GM11168 (cell line): ENCODE measurements at regions not wholly inside any gene's neighbourhood (a gene's known extent, or its start where the extent isn't known, plus 50 kb on each side); places are given as distances from the start of the nearest gene placed in this dataset.
"Not testable (repeated sequence)": the region's sequence is repeated elsewhere in the genome, so short reads cannot be mapped to it uniquely, and the experiment has no call there.

Source experiments
- in situ Hi-C: fragments of 300-500 bp; cut with MboI; formaldehyde crosslinking; loops from one replicate; pipeline ENCODE4 v1.12.0; 2022; ENCODE audit warnings: low sequenced_read_pairs; ENCODE audit not compliant: unreplicated experiment

DNA sequence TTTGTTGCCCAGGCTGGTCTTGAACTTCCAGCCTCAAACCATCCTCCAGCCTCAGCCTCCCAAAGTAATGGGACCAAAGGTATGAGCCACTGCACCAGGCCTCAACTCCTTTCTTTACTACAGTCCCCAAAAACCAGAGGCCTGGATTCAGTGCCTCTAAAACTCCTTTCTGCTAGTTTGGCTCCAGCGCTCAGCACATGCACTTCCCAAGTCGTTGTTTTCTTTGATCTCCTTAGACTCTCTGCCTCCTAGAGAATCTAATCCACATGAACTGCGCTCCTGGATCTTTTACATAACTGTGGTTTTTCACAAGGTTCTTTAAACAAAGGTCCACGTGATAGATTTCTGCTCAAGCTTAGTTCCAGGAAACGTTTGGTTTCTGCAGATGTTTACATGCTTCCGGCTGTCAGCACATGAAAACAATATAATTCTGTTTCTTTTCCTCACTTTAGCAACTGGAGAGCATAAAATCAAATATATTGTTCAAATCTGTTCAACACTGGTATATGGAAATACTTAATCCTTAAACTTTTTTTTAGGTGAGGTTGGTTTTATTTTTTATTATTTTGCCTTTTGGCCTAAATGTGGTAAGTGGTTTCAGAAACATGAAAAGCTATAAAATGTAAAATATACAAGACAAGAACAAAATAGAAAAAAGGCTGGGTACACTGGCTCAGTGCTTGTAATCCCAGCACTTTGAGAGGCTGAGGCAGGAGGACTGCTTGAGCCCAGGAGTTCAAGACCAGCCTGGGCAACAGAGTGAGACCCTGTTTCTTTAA lies 270.5 kb upstream of the MKLN1 start:
- in situ Hi-C loops: no loop called here

DNA sequence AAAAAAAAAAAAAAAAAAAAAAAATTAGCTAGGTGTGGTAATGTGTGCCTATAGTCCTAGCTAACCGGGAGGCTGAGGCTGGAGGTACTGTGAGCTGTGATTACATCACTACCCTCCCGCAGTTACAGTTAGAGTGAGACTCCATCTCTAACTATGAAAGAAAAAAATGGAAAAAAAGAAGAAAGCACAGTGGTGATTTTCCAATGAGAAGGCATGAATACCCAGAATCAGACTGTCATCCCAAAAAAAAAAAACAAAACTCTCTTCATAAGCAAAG lies 269.9 kb upstream of the MKLN1 start:
- in situ Hi-C loops: no loop called here

DNA sequence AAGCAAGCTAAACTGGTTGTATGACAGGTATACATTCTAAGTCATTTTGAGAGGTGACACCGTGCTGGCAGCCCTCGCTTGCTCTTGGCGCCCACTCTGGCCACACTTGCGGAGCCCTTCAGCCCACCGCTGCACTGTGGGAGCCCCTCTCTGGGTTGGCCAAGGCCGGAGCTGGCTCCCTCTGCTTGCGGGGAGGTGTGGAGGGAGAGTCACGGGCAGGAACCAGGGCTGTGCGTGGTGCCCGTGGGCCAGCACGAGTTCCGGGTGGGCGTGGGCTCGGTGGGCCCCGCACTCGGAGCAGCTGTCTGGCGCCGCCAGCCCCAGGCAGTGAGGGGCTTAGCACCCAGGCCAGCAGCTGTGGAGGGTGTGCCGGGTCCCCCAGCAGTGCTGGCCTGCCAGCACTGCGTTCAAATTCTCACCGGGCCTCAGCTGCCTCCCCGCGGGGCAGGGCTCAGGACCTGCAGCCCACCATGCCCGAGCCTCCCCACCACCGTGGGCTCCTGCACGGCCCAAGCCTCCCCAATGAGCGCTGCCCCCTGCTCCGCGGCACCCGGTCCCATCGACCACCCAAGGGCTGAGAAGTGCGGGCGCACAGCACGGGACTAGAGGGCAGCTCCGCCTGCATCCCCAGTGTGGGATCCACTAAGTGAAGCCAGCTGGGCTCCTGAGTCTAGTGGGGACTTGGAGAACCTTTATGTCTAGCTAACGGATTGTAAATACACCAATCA lies 269.0 kb upstream of the MKLN1 start:
- in situ Hi-C loops: not testable (repeated sequence)

DNA sequence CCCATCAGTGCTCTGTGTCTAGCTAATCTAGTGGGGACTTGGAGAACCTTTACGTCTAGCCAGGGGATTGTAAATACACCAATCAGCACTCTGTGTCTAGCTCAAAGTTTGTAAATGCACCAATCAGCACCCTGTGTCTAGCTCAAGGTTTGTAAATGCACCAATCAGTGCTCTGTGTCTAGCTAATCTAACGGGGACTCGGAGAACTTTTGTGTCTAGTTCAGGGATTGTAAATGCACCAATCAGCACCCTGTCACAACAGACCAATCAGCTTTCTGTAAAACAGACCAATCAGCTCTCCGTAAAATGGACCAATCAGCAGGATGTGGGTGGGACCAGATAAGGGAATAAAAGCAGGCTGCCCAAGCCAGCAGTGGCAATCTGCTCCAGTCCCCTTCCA lies 268.3 kb upstream of the MKLN1 start:
- in situ Hi-C loops: not testable (repeated sequence)

DNA sequence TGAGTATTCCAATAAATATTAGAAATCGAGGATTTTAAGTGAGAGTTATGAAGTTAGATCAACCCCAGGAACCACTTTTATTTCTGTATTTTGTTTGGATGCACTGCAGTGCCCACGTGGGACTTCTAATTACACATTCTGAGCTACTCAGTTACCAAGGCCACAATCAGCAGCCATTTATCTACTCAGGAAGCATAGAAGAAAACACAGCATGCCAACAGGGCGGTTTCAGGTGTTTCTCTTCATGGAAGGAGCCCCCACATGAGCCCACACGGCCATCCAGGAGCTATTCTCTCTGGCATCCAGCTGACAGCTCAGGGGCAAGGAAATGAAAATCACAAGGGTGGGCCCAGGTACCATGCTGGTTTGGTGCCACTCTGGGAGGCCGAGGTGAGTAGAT lies 266.5 kb upstream of the MKLN1 start:
- in situ Hi-C loops: no loop called here

DNA sequence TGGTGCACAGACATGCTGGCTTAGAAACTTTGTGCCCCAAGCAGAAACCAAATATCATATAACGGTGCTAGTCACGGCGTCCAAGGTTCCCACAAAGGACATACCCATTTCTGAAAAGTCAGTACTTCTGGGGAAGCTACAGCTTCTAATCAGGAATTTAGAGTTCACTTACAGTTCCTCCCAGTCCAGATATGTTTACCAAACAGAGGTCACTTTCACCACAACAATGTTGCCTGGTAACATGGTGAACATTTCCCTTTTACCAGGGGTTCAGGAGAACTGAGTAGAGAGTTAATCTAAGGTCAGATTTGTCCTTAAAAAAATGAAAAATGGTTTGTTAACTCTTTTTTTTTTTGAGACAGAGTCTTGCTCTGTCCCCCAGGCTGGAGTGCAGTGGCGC lies 265.9 kb upstream of the MKLN1 start:
- in situ Hi-C loops: no loop called here

DNA sequence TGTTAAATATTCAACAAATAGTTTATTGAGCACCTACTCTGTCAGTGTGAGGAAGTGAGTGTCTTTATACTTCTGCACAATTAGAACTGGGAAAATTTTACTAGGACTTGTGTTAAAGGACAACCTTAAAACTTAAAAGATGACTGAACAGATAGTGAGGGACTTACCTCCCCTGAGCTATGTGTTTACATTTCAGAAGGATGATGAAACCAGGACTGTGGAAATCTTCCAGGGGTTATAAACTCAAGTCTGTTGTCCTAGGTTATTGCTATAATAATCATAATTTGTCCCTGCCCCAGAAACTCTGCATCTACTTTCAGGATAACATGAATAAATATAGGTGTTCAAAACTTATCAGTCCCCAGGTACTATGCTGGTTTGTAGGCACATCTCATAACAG lies 261.0 kb upstream of the MKLN1 start:
- in situ Hi-C loops: no loop called here

DNA sequence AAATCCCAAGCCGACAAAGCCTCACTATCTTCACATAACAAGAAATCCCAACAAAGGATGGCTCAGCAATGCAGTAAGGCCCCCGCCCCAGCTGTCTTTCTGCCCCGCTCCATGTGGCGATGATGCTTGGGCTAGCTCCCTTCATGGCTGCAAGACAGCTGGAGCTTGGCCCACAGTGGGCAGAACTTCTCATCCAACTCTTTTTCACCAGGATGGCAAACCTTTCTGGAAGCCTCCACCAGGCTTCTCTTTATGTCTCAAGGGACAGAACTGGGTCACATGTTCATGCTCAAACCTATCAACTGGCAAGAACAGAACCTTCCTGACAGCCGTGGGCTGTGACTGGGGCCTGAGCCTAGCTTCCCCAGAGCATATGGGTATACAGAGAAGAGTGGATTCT lies 260.5 kb upstream of the MKLN1 start:
- in situ Hi-C loops: no loop called here

DNA sequence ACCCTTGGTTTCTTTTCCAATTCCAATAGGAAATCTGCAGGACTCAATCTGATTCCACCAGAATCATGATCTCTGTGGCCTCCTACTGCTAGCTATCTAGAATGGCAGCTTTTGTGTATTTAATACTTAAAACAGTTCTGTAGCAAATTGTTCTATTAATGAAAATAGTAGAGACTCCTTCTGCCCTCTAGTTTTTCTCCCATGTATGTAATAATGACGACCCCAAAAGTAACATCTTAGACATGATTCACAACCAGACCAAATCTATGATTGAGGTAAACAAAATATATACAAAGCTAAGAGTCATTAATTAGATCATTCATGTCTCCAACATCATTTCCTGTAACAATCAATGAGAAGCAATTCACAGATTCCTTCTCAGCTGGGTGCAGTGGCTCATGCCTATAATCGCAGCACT lies 259.1 kb upstream of the MKLN1 start:
- in situ Hi-C loops: no loop called here

DNA sequence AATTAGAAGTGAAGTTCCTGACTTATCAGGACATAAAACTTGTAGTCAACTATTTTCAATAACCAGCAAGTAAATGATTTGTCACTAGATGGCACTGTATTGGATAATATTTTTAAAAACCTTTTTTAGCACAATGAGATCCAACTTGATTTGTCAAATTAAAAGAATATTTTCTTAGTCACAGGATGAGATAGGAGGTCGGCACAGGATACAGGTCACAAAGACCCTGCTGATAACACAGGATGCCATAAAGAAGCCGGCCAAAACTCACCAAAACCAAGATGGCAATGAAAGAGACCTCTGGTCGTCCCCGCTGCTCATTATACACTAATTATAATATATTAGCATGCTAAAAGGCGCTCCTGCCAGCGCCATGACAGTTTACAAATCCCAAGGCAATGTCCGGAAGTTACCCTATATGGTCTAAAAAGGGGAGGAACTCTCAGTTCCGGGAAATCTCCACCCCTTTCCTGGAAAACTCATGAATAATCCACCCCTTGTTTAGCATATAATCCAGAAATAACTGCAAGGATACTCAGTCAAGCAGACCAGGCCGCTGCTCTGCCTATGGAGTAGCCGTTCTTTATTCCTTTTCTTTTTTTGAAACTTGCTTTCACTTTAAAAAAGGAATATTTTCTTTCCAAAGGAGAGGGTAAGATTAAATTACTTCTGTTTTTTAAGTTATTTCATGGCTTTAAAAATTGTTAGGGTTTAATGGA lies 255.7 kb upstream of the MKLN1 start:
- in situ Hi-C loops: loop anchor here (10.0 kb wide), 1 partner anchor 233 kb away; no protein-coding TSS in a partner anchor

DNA sequence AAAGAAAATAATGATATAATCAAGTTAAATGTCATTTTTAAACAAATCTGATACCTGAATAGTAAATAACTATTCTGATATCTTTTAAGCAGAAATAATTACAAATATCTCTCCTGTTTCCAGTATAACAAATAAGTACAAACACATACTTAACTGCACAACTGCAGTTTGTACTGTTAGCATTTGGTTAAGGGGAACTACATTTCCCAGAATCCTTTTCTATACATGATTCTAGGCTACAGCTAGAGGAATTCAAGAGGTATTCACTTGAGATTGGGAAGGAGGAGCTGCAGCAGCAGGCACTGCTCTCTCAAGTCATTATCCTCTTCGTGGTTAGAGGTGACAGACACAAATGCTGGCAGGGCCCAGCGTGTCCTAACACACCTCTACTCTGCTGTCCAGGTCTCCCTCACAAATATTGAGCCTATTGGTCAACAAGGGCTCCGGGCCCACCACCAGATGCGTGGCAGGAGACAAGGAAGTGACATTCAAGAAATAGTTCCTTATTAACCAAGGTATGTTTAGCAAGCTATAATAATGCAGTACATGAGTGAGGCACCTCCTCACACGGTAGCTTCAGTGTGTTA lies 255.1 kb upstream of the MKLN1 start:
- in situ Hi-C loops: loop anchor here (10.0 kb wide), 1 partner anchor 232 kb away; no protein-coding TSS in a partner anchor

DNA sequence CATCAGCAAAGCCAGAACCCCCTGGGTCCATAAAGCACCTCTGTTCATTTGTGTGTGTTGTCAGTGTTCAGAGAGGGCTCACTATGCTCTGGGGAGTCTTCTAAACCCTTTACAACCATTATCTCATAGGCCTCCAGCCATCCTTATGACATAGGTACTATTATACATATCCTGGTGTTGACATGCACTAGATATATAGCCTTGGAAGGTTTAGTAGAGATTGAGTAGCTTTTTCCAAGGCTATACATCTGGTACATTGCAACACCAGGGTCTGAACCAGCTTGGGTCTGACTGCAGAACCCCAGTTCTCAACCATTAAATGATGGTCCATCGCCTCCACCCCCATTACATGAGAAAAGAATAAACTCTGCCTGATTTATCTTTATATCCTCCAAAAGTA lies 253.6 kb upstream of the MKLN1 start:
- in situ Hi-C loops: loop anchor here (10.0 kb wide), 1 partner anchor 231 kb away; no protein-coding TSS in a partner anchor

DNA sequence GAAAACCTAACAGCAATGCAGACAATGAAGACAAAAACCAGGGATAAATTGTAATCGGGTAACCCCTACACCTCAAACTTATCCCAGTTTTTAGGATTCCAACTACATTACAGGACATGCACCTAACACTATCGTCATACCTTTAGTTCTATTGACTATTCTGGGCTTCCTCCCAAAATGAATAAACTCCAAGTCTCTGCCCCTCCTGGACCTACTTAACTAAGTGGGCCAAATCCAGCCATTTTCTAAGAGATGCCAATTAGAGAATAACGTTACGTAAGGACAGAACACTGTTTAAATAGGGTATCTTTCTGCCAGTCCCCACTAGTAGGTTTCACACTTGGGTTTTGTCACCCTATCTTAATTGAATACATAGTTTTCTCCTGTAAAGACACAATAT lies 253.1 kb upstream of the MKLN1 start:
- in situ Hi-C loops: loop anchor here (10.0 kb wide), 1 partner anchor 230 kb away; no protein-coding TSS in a partner anchor

DNA sequence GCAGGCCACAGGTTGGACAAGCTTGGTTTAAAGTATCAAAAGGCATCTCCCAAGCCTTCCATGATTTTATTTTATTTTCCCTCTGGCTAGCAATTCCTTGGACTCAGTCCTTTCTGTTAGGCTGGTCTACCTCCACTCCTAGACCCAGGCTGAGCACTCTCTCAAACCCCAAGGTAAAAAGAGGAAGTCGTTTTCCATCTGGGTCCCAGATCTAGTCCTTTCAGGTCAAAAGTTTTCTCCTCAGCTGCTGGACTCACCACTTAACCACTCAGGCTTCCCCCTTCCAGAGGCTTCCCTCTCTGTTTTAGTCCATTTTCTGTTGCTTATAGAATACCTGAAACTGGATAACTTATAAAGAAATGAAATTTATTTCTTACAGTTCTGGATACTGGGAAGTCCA lies 252.3 kb upstream of the MKLN1 start:
- in situ Hi-C loops: loop anchor here (10.0 kb wide), 1 partner anchor 229 kb away; no protein-coding TSS in a partner anchor

DNA sequence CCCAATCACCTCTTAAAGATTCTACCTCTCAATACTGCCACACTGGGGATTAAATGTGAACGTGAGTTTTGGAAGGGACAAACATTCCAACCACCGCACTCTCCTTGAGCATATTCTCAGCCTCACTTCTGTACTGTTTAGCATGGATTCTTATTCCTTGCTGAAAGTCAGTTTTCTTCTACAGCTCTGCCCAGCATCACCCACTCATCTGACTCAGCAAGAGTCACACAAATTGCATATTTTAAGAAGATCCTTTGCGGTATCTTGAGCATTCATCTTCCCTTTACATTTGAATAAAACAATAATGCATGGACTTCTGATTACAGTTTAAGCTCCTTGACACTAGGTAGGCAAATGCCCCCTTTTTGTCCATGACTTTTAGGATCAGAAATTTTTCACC lies 251.6 kb upstream of the MKLN1 start:
- in situ Hi-C loops: loop anchor here (10.0 kb wide), 1 partner anchor 229 kb away; no protein-coding TSS in a partner anchor

DNA sequence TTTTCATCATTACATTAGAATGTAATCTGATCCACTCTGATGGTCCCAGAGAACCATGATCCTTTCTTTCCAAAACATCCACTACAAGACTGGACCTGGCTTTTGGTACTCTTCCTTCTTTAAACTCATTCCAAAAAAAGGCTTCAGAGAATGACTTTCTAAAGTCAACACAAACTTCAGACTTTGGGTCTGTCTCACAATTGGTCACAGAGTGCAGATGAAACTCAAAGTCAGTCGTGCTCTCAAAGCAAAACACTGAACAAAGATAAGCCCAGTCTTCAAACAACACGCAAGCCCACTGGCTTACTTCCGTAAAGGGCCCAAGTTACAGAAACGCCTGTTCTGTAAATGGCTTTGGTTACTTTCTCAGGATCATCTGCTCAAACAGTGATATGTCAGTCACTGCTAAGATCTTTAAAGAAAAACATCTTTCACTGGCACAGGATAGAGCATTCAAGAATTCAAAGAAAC lies 250.9 kb upstream of the MKLN1 start:
- in situ Hi-C loops: loop anchor here (10.0 kb wide), 1 partner anchor 228 kb away; no protein-coding TSS in a partner anchor

DNA sequence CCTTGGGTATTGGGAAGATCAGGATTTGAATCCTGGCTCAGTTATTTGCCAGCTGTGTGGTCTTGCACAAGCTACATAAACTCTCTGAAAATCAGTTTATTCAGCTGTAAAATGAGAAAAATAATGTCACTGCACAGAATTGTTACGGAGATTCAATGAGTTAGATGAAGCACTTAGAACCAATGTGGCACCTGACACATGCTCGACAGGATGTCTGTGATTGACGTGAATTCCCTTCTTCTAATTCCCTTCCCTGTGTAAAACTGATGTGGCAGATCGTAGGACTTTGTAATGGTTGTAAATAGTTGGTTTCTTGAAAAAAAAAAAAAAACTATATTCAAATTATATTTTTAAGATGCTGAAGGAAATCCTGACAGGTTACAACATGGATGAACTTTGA lies 249.9 kb upstream of the MKLN1 start:
- in situ Hi-C loops: loop anchor here (10.0 kb wide), 1 partner anchor 227 kb away; no protein-coding TSS in a partner anchor

DNA sequence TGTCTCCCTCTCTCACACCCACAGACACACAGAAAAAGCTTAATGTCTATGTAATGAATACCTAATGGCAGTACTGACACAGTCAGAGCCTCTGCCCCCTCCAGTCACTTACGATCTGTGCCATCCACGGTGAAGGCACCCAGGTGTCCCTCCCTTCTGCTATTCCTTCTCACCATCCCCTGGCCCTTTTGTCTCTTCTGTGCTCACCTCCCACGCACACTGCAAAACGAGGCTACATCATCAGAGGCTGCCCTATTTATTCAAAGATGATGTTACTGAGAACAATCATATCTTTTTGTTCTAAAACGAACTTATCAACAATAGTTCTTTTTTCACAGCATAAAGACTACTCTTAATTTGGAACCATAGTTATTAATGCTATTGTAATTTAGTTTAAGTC lies 246.9 kb upstream of the MKLN1 start:
- in situ Hi-C loops: no loop called here

DNA sequence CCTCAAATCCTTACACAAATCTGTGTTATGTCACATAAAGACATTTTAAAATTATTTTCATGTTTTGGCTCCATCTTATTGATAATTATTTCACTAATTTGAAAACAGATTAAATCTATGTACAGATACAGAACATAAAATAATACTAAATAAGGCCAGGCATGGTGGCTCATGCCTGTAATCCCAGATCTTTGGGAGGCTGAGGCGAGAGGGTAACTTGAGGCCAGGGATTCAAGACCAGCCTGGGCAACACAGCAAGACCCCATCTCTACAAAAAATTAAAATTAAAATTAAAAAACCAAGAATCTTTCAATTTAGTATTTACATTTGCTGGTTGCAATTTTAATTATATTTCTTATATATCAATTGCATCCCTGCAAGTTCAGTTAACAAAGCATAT lies 246.4 kb upstream of the MKLN1 start:
- in situ Hi-C loops: no loop called here

DNA sequence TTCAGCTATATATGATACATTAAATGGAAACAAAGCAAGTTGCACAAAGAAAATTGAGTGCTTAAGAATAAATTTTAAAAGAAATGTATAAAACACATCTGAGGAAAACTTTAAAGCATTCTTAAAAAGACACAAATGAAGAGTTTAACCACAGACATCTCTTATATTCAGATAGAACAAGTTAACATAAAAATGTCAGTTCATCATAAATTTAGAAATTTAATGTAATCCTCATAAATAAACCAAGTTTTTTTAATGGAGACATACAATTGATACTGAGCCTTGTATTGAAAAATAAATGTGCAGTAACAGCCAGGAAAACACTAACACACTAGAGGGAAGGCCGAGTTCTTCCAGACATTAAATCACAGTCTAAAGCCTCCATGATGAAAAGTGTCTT lies 243.9 kb upstream of the MKLN1 start:
- in situ Hi-C loops: no loop called here
